Kasumi-1 (cell line): ENCODE measurements at regions not wholly inside any gene's neighbourhood (a gene's known extent, or its start where the extent isn't known, plus 50 kb on each side); places are given as distances from the start of the nearest gene placed in this dataset.
A peak's percentile ranks its signal among the peaks of the same experiment; 100 is the strongest.

ENCODE experiments used
- DNase-seq, 2 experiments: peaks; one replicate each; lab custom pipeline; 2025; lab: John Stamatoyannopoulos, UW

DNA sequence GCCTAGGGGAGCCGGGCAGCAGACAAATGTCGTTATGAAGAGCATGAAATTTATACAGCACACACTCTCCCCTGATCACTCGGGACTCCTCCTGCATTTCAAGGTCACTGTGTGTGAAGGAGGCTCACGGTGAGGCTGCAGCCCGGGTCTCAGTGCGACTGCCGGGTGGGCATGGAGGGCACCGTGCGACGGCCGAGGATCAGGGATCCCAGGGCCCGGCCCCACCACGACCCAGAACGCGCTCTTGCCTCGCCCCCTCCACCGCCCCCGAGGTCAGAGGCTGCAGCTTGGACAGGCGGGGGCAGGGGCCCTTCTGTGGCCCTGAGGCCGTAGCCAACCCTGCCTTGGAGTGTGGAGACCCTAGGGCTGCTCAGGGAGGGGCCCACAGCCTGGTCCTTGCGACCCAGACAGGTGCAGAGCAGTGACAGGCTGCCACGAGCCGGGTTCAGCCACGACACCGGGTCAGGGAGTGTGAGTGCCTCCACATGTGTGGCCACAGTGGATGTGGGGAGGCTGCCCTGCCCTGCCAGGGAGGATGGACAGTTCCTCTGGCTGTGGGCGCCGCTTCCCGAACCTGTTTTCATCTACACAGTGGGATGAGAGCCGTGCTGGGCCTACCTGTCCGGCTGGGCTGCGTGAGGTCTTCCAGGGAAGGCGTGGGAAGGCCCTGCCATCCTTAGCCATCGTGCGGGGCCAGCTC, 89.3 kb upstream of the NKX1-1 start:
- DNase-seq, result no peak

DNA sequence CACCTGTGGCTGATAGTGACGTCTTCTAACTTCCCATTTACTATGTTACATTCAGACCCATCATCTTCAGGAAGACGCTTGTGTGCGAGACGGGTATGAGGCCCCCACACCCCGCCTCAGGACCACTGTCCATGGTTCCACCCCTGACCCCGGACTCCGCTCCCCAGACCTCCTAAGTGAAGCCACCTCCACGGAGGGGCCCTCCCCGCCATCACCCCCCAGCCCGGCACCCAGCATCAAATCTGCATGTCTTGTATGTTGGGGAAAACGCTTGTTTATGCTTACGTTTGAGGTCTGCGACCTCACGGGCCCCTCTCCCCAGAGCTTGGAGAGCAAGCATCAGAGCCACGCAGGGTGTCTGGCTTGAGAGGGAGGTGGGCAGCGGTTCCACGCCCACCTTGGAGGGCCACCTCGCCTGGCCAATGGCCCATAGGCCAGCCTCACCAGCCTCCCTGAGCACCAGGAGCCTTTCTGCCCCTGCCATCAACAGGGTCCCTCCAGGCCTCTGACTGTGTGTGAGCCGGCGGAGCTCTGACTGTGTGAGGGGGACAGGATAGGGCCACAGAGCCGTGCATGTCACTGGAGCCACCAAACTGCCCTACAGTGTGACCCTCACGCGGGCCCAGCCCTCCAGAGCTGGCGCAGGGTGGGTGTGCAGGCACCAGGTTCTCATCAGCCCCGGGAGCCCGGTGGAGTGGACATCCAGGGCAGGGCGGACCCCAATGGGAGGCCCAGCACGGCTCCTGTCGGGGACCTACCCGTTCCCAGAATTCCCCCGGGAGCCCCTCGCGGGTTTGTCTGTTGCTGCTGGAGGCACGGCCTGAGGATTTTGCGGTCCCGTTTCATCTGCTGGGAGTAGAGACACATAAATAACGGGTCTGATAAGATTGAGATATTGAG, 88.4 kb upstream of the NKX1-1 start:
- no peak for DNase-seq

DNA sequence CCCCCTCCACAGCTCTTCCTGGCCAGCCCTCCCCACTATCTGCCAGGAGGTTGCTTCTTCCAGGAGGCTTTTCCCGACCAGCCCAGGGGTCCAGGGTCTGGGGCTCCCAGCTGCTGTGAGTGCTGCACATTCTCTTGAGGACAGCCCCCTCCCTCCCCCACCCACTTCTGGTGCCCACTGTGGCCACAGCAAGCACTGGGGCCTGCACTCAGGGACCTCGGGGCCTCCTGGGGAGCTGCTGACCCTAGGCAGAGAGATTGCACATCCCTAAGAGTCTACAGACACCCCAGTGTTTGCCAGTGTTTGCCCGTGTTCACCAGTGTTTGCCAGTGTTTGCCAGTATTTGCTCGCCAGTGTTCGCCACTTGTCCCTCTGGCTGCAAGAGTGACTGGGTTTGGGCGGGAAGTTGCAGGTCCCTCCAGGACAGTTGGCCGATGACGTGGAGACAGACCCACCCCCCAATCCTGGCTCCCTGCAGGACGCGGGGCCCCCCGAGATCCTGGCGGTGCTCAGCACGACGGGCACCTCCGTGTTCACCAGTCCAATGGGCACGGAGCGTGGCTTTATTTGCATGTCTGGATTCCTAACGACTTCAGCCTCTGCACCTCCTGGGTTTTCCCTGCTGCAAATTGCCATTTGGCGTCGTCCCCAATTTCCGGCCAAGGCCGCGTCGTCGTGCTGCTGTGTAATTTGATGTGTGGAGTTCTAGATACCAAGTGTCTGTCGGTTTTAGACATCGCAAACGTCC, 87.5 kb upstream of the NKX1-1 start:
- no peak for DNase-seq

DNA sequence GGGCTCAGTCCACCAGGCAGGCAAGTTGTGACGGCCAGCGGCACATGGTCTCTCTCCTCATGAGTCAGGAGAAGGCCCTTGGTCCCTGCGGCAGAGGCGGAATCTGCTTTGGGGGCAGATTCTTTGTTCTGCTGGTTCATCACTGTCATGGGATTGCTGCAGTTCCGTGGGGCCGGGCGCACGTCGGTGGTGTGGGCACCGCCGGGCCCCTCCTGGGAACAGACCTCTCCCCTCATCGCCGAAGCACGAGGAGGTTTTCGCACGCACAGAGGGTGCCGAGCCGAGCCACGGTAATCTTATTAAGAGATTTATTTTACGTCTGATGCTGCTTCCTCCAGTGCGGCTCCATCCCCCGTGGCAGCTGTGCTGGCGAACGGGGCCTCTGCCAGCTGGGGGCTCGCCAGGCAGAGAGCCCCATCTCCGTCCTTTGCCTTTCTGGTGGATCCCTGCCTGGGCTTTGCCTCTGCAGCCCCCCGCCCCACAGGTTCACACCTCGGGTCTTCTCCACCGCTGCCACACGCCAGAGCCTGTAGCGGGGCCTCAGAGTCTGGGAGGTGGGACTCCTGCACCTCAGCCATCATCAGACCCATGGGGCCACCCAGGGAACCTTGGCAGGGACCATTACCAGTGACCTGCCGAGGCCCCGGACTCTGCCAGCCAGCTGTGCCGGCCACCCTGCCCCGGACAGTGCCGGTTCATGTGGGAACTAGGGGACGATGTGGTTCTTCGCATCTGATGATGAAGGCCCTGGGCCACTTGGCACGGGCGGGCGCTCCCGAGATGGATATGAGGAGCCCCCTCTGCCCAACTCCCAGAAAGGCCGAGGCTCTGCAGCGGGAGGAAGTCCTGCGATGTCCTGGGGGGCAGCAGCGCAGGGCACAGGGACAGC, 86.7 kb upstream of the NKX1-1 start:
- DNase-seq, result no peak

DNA sequence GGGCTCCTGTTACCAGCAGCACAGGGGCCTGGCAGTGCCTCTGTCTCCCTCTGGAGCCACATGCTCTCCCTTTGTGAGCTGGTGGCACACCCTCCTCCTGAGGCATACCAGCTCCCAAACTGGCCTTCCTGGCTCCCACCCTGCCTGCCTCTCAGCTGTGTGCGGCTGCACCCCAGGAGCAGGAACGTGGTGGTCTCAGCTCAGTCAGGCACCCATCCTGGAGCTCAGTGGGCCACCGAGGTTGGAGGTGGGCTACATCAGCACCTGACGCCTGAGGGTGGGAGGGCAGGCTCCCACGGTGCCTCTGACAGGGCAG, 85.9 kb upstream of the NKX1-1 start:
- DNase-seq, result no peak

- no peak for DNase-seq
Observed at GRCh38 chr4:1491328-1492141, 85.3 kb upstream of the NKX1-1 start.

DNA sequence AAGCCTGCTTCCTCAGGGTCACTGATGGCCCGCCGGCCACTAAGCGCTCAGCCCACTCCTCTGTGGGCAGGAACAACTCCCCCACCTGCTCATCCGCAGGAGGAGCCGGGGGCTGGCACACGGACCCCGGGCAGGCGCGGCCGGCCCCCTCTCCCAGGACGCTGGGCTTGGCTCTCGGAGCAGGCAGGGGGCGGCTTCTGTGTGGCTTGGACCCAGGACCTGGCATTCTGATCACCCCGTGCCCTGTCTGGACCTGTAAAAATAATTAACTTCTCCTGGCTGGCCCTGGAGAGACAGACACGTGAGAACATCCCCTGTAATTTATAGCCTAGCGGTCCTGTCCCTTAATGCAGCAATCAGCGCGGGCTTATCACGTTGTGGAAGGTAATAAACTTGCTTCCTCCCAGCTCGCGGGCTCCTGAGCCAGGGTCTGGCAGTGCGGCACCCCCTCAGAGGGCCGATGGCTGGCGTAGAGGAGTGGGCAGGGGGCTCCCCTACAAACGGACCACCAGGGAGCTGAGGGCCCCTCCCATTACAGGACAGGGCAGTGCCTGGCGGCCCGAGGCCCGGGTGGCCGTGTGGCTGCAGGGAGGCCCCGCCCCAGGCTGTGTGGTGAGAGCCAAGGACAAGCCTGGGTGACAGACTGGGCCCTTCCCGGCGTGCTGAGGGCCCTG, 84.5 kb upstream of the NKX1-1 start:
- no peak for DNase-seq

GRCh38 chr4:1490011-1490653, 83.9 kb upstream of the NKX1-1 start:
- DNase-seq, result no peak

DNA sequence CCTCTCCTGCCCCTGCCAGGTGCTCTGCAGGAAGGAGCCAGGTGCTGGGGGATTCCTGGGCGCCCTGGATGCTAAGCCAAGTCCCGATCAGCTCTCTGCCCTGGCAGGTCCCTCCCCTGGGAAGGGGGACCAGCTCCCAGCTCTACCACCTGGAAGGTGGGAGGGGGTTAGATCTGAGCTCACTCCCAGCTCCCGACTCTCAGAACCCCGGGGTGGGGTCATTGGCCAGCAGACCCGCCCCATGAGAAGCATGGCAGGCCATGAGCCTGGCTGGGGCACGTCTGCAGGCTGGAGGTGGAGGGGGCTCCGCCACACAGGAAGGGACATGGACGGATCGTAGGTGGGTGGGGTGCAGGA, 83.4 kb upstream of the NKX1-1 start:
- no peak for DNase-seq

DNA sequence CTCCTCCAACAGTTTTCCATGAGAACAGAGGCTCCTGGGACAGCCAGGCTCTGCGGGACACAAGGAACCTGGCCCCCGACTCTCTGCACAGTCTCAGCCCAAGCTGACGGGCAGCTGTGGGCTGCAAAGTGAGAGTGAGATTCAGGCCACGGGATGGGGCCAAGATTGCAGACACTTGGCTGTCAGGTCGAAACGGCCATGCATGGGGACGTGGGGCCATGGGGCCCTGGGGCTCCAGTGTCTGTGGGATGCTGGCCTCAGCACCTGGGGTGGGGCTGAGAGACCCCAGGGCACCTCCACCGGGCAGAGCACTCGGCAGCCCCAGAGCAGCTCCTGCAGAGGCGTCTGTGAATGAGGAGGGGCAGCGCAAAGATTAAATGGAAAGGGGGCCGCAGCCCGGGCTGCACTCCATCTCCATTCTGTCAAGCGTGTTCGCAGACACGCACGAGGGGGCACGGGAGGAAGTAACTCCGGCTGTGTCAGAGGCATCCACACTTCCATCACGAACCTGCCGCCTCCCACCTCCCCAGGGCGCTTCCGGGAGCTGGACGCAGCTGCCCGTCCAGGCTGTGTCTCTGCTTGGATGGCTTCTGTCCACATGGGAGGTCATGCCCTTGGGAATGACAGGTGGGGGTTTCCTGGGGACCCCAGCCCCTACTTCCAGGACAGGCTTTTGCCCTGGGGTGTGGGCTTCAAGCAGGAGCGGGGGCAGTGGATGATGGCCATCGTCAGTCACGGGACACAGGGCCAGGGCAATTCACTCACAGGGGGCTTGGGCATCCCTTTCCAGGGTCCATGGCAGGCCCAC, 82.8 kb upstream of the NKX1-1 start:
- no peak for DNase-seq

- DNase-seq, result no peak
Observed at GRCh38 chr4:1488357-1488756, 82.1 kb upstream of the NKX1-1 start.

DNA sequence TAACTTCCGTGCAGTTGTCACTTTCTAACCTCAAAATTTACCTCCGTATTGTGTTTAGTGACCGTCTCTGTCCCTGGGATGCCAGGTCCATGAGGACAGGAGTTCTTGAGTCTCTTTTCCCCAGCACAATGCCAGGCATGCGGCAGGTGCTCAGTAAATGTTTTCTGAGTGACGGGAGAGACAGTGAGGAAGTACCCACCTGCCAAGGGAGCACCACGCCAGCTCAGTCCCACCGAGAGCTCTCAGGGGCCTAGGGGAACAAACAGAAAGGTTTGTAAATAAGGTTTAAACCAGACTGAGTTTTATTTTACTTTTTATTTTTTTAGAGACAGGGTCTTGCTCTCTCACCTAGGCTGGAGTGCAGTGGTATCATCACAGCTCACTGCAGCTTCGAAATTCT, 81.5 kb upstream of the NKX1-1 start:
- no peak for DNase-seq

GRCh38 chr4:1487106-1487505, 80.9 kb upstream of the NKX1-1 start:
- DNase-seq, result no peak

- peak in 1 of 2 experiments; percentile 0 for DNase-seq
Observed at GRCh38 chr4:1485280-1485679, 79.0 kb upstream of the NKX1-1 start.

- no peak for DNase-seq
Observed at GRCh38 chr4:1480720-1481119, 74.5 kb upstream of the NKX1-1 start.

DNA sequence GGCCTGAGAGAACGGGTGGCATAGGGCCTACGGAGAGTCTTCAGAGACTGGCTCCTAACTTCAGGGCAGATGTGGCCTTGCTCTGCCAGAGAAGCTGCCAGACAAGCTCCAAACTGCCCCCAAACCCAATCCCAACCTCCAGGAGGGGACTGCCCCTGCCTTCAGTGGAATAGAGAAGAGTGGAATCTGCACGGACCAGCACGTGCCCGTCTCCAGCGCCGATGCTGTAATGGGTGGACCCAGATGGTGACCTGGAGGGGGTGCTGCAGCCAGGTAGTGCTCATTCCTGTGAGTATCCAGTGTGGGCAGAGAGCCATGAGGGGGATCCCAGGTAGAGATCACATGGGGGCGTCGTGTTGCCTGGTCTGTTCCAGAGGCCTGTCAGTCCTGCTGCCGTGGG, 73.2 kb upstream of the NKX1-1 start:
- DNase-seq, result no peak

DNA sequence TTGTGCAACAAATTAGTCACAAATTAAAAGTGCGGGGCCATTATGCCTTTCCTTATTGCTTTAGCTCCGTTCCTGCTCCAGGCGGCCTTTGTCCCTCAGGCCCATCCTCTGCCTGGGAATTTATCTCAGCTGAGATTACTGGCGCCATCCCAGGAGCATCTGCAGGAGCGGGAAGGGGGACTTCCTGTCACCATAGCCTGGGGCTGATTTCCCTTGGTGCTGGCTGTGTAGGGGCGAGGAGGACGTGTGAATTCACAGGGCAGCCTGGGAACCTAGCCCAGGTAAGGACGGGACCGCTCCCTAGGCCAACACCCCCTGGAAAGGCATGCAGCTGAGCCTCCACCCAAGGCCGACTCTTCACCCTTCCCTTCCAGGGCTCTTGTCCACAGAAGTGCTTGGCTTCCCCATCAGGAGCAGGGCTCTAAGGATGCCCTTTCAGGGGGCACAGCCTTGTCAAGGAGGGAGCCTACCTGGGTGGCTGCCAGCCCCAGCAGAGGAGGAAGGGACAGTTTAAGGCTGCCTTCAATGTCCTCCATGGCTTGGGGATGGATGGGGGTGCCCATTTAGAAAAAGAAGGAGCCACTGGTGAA, 72.6 kb upstream of the NKX1-1 start:
- no peak for DNase-seq

- DNase-seq, result no peak
Observed at GRCh38 chr4:1477045-1477840, 71.0 kb upstream of the NKX1-1 start.
